ENCODE measurements at regions not wholly inside any gene's neighbourhood (a gene's known extent, or its start where the extent isn't known, plus 50 kb on each side); places are given as distances from the start of the nearest gene placed in this dataset.
"Not testable (repeated sequence)": the region's sequence is repeated elsewhere in the genome, so short reads cannot be mapped to it uniquely, and the experiment has no call there.

DNA sequence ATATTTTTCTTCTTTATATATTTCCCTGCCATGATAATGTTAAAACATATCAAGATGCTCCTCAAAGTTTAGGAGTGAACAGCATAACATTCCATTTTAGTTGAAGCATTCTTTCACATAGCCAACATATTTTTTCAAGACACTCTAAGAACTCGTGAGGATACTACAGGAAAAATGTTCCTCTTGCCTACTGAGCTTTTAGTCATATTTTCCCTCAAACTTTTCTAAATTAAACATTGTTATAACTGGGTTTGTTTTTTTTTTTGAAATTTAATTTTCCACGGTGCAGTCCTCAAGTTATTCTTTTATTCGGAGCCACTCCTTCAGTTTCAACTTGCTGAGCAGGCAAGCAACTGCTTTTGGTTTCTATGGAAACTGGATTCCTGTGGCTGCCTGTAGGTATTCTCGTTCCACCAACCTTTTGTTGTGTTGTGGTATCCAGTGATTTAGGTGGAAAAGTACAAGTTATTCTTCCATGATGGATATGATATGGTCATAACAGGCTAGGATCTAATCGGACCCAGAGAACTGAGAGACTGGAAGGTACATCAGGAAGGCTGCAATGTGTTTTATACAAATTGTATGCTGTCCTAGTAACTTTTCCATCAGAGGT lies 248.0 kb downstream of the TRIML1 start:
- Mint-ChIP-seq H3K4me1 (no peaks in the 10 kb centered on the region), H3K9me3 (peaks cover 24% of the 10 kb centered on the region), H3K27me3 (no peaks in the 10 kb centered on the region), H3K27ac (no peak overlapping the region), H3K4me3 (no peak overlapping the region), H3K36me3 (no peaks in the 10 kb centered on the region)
- ATAC-seq = no peak

DNA sequence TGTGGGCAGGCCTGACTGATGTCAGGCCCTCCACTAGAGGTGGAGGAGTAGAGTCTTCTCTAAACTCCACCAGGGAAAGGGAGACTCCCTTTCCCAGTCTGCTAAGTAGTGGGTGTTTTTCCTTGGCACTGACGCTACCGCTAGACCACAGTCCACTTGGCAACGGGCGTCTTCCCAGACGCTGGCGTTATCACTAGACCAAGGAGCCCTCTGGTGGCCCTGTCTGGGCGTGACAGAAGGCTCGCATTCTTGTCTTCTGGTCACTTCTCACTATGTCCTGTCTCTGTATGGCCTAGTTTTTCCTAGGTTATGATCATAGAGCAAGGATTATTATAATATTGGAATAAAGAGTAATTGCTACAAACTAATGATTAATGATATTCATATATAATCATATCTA lies 252.1 kb downstream of the TRIML1 start:
- not testable (repeated sequence) for H3K4me1 Mint-ChIP-seq, H3K27ac Mint-ChIP-seq, H3K36me3 Mint-ChIP-seq, H3K4me3 Mint-ChIP-seq, ATAC-seq, H3K27me3 Mint-ChIP-seq
- peaks cover 12% of the 10 kb centered on the region for H3K9me3 Mint-ChIP-seq

DNA sequence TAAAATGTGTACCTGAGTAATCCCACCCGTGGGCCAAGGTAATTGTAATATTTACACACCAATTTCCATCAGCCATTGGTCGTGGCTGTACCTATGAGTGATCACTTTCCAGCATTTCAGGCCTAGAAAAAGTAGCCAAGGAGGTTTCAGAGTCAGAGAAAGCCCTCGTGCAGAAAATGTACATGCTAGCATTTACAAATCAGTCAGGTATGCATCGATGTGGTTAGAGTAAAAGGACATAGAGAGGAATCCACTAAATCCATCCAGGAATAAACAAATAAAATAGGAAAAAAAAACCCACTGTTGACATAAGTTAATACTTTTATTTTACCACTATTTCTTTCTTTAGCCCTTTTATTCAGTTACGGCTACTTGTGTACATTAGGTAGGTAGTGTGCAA lies 256.8 kb downstream of the TRIML1 start:
- Mint-ChIP-seq H3K27me3 (no peaks in the 10 kb centered on the region), H3K4me1 (no peaks in the 10 kb centered on the region), H3K4me3 (no peak overlapping the region), H3K36me3 (no peaks in the 10 kb centered on the region), H3K27ac (no peak overlapping the region), H3K9me3 (peaks cover 7% of the 10 kb centered on the region)
- ATAC-seq = no peak

DNA sequence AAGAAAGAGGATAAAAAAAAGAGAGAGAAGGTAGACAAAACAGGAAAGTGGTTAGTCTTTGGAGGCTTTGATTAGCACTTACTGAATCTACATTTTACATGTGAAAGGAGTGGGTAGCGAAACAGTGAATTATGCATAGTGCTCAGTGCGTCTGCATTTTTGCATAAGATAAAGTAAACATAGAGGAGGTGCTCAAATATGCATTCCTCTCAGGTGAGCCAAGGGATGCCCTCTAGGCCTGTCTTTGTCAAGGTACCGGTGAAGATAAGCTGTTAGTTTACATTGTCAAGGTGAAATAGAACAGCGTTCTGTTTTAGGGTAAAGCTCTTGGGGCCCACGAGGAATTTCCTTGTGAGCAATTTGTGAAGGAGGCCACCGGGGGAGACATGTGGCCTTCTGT lies 260.6 kb downstream of the TRIML1 start:
- H3K4me1 Mint-ChIP-seq = no peaks in the 10 kb centered on the region
- no peak overlapping the region for H3K4me3 Mint-ChIP-seq
- no peak for ATAC-seq
- H3K27me3 Mint-ChIP-seq = no peaks in the 10 kb centered on the region
- H3K27ac Mint-ChIP-seq = no peak overlapping the region
- no peaks in the 10 kb centered on the region for H3K36me3 Mint-ChIP-seq
- peaks cover 5% of the 10 kb centered on the region for H3K9me3 Mint-ChIP-seq

DNA sequence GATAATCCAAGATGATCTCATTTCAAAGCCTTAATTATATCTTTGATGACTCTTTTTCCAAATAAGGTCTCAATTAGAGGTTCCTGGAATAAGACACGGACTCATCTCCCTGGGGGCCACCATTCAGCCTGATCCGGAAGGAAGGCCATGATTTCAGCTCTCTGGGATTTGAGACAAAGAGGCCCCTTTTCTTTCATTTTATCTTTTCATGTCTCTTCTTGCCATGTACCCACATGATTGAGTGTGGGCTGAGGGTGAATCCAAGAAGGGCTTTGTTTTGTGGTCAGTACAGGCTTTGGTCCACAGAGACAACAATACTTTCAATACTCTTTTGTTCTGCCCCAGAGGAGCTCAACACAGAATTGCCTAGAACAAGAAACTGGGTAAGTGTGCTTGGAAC lies 261.2 kb downstream of the TRIML1 start:
- ATAC-seq = no peak
- H3K36me3 Mint-ChIP-seq = no peaks in the 10 kb centered on the region
- H3K27me3 Mint-ChIP-seq = no peaks in the 10 kb centered on the region
- H3K9me3 Mint-ChIP-seq = peaks cover 5% of the 10 kb centered on the region
- no peak overlapping the region for H3K4me3 Mint-ChIP-seq
- H3K4me1 Mint-ChIP-seq = no peaks in the 10 kb centered on the region
- H3K27ac Mint-ChIP-seq = no peak overlapping the region

DNA sequence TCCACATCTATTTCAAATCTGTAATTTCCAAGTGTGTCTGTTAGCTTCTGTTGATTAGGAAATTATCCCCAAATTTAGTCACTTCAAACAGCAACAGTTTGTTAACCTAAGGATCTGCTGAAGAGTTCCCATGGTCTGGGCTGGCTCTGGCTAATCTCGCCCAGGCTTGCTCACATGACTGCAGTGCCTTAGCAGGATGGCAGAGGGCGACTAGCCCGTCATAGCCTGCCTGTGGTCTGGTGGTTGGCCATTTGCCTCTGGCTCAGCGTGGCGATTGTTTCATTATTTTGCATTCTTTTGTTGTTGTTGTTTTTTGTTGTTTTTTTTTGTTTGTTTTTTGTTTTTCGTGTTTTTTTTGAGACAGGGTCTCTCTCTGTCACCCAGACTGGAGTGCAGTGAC lies 264.0 kb downstream of the TRIML1 start:
- Mint-ChIP-seq H3K4me3 (no peak overlapping the region), H3K9me3 (peaks cover 5% of the 10 kb centered on the region), H3K27ac (no peak overlapping the region), H3K36me3 (no peaks in the 10 kb centered on the region), H3K27me3 (no peaks in the 10 kb centered on the region), H3K4me1 (no peaks in the 10 kb centered on the region)
- ATAC-seq = no peak

DNA sequence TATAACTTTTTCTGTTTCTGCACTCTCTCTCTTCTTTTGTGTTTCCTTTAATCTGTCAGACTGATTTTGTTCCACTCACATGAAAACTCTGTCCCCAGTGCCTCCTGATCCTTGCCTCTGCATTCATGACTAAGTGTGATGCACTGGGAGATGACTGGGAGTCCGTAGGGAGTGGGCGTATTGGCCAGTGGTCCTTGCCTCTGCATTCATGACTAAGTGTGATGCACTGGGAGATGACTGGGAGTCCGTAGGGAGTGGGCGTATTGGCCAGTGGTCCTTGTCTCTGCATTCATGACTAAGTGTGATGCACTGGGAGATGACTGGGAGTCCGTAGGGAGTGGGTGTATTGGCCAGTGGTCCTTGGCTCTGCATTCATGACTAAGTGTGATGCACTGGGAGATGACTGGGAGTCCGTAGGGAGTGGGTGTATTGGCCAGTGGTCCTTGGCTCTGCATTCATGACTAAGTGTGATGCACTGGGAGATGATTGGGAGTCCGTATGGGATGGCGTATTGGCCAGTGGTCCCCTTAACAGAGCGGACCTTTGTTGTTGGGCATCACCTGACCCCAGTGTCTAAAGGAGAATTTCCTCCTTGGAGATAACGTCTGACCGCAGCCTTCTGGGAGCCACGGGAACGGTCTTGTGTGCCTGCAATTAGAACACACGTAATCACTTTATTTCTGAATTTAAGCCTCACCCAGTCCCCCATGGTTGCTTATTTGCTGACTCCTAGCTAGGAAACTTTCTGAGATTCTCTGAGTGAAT lies 266.0 kb downstream of the TRIML1 start:
- not testable (repeated sequence) for H3K36me3 Mint-ChIP-seq, H3K4me3 Mint-ChIP-seq, ATAC-seq, H3K9me3 Mint-ChIP-seq, H3K4me1 Mint-ChIP-seq, H3K27me3 Mint-ChIP-seq, H3K27ac Mint-ChIP-seq

DNA sequence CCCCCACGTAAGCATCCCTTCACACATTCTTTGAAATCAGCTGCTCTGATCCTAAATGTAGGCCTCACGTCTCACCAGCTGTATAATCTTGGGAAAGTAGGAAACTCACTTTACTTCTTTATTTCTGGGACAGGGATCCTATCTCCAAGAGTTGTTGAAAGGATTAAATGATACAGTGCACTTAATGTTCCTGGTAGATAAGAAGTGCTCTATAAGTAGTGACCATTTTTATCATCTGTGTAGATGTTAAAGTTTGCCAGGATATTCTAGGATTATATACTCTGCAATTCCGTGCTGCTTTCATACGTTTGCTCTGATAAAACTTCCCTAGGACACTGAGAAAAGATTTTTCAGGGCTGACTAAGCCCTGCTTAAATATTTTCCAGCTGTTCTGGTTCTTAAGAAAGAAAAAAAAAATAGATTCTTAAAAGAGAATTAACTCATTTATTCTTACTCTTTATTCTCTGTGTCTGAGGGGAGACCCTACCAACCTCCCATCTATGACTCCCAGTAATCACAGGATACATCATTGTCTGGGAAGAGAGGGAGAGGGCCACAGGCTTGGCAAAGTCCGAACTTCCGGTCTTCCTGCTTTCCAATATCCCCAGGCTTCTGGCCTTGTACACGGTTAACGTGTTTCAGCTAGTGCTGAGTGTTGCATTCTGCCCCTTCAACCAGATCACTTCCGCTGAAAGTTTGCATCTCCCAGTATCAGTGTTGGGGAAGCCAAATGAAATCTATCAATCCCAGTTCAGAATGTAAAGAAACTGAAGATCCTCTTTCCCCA lies 269.2 kb downstream of the TRIML1 start:
- Mint-ChIP-seq H3K36me3 (no peaks in the 10 kb centered on the region), H3K27ac (no peak overlapping the region), H3K4me3 (no peak overlapping the region), H3K4me1 (no peaks in the 10 kb centered on the region), H3K27me3 (no peaks in the 10 kb centered on the region), H3K9me3 (peaks cover 4% of the 10 kb centered on the region)
- no peak for ATAC-seq

DNA sequence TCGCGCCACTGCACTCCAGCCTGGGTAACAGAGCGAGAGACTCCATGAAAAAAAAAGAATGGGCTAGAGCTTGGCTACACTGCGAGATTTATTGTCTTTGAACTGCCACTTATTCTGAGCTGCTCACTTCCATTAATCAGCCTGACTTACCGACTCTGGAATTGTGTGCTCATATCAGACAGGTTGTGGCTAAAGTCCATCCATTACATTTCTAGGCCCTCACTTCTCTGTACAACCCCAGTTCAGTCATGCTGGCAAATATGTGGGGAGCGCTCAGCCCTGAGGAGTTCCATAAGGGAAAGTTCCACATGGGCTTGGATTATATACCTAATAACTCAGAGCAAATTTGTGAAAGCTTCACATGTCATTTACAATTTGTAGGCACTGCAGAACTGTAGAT lies 270.6 kb downstream of the TRIML1 start:
- H3K27me3 Mint-ChIP-seq = no peaks in the 10 kb centered on the region
- H3K4me1 Mint-ChIP-seq = no peaks in the 10 kb centered on the region
- no peak overlapping the region for H3K4me3 Mint-ChIP-seq
- H3K27ac Mint-ChIP-seq = no peak overlapping the region
- H3K9me3 Mint-ChIP-seq = peaks cover 4% of the 10 kb centered on the region
- no peak for ATAC-seq
- no peaks in the 10 kb centered on the region for H3K36me3 Mint-ChIP-seq

DNA sequence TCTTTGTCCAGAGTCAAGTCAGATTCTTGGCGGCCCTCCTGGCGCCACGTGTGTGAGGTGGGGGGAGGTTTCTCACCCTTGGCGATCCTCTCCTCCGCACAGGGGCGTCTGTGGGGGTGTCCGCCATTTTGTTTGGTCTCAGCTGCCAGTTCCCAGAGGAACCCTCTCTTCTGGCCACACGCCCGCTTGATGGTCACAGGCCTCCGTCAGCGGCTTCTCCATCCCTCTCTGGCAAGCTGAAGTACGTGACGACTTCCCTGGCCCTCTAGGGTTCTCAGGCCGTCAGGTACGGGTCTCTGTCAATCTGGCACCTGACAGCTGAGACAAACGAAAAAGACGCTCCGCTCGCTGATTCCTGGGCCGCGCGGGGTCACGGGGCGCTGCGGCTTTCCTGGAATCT lies 272.6 kb downstream of the TRIML1 start:
- Mint-ChIP-seq H3K36me3 (no peaks in the 10 kb centered on the region), H3K27me3 (no peaks in the 10 kb centered on the region), H3K9me3 (peaks cover 4% of the 10 kb centered on the region), H3K27ac (no peak overlapping the region), H3K4me1 (no peaks in the 10 kb centered on the region), H3K4me3 (no peak overlapping the region)
- ATAC-seq = no peak

DNA sequence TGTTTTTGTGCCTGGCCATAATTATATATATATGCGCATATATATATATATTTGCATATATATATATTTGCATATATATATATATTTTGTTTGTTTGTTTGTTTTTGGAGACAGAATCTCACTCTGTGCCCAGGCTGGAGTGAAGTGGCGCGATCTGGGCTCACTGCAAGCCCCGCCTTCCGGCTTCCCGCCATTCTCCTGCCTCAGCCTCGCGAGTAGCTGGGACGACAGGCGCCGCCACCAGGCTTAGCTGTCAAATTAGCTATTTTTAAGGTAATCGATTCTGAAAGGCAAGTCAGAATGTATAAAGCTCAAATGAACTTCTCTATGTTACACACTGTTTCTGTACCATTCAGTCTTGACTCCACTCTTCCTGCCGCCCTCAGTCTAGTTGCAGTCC lies 273.3 kb downstream of the TRIML1 start:
- Mint-ChIP-seq H3K4me3 (no peak overlapping the region), H3K36me3 (no peaks in the 10 kb centered on the region), H3K4me1 (no peaks in the 10 kb centered on the region), H3K9me3 (peaks cover 4% of the 10 kb centered on the region), H3K27ac (no peak overlapping the region), H3K27me3 (no peaks in the 10 kb centered on the region)
- no peak for ATAC-seq

DNA sequence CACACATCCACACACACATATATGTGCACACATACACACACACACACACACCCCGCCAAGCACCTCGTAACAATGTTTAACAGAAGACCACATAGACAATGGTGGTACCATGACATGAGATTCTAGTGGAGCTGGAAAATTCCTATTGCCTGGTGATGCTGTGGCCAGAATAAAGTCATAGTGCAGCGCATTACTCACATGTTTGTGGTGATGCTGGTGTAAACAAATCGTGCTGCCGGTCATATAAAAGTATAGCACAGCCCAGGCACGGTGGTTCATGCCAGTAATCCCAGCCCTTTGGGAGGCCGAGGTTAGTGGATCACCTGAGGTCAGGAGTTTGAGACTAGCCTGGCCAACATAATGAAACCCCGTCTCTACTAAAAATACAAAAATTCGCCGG lies 275.2 kb downstream of the TRIML1 start:
- H3K36me3 Mint-ChIP-seq = no peaks in the 10 kb centered on the region
- H3K4me3 Mint-ChIP-seq = no peak overlapping the region
- no peak for ATAC-seq
- H3K4me1 Mint-ChIP-seq = no peaks in the 10 kb centered on the region
- peaks cover 4% of the 10 kb centered on the region for H3K9me3 Mint-ChIP-seq
- no peak overlapping the region for H3K27ac Mint-ChIP-seq
- no peaks in the 10 kb centered on the region for H3K27me3 Mint-ChIP-seq

DNA sequence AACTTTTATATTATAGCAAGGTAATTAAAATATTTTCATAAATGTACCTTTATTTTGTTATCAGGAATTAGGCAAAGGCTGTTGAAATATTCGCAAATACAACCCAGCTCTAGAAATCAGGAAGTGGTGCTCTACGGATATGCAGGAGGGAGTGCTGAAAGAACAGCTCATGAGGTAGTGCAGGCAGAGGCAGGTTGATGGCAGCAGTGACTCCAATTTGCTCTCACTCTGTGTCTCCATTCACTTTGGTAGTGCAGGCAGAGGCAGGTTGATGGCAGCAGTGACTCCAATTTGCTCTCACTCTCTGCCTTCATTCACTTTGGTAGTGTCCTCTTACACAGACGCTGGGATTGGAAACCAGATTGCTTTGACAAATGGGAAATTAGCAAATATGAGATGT lies 277.9 kb downstream of the TRIML1 start:
- no peaks in the 10 kb centered on the region for H3K27me3 Mint-ChIP-seq
- H3K9me3 Mint-ChIP-seq = peaks cover 4% of the 10 kb centered on the region
- H3K36me3 Mint-ChIP-seq = no peaks in the 10 kb centered on the region
- H3K4me1 Mint-ChIP-seq = no peaks in the 10 kb centered on the region
- no peak for ATAC-seq
- H3K4me3 Mint-ChIP-seq = no peak overlapping the region
- no peak overlapping the region for H3K27ac Mint-ChIP-seq

DNA sequence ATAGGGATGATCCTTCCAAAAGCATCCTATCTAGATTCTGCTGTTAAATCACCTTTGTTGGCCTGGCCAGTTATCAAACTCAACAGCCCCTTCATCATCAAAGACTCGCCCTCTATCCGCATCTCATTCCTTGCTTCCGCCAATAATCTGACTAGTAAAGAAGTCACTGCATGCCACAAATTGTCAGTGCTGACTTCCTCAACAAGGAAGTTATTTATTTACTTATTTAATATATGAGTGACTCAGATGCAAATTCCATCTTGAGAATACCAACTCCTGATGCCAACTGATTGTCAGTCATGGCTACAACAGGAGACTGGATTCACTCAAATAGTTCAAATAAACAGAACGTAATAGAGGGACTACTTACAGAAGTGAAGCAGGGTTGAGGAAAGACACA lies 283.8 kb downstream of the TRIML1 start:
- H3K4me3 Mint-ChIP-seq = no peak overlapping the region

DNA sequence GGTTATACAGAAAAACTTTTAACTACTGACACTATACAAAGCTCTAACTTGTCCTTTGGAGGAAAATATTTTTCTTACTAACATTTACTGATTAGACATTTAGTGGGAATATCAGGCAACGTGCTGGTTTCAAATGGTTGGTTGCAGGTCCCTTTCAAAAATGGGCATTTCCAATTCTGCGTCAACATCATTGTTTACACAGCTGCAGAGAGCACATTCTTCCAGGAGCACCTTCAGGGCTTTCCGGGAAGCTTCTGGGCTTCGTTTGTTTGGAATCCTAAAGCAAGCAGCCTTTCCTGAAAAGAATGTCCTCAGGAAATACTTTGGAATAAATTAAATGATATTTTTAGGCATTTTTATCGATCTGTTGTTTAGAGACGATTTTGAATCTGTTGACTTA lies 289.7 kb downstream of the TRIML1 start:
- Mint-ChIP-seq H3K4me3 (no peak overlapping the region), H3K36me3 (no peaks in the 10 kb centered on the region), H3K4me1 (no peaks in the 10 kb centered on the region), H3K27me3 (no peaks in the 10 kb centered on the region), H3K27ac (no peak overlapping the region), H3K9me3 (peaks cover 16% of the 10 kb centered on the region)
- no peak for ATAC-seq

More for the DNA sequence above, 283.8 kb downstream of the TRIML1 start:
- Mint-ChIP-seq H3K27ac (no peak overlapping the region), H3K4me1 (no peaks in the 10 kb centered on the region), H3K27me3 (no peaks in the 10 kb centered on the region), H3K36me3 (no peaks in the 10 kb centered on the region), H3K9me3 (peaks cover 8% of the 10 kb centered on the region)
- no peak for ATAC-seq

DNA sequence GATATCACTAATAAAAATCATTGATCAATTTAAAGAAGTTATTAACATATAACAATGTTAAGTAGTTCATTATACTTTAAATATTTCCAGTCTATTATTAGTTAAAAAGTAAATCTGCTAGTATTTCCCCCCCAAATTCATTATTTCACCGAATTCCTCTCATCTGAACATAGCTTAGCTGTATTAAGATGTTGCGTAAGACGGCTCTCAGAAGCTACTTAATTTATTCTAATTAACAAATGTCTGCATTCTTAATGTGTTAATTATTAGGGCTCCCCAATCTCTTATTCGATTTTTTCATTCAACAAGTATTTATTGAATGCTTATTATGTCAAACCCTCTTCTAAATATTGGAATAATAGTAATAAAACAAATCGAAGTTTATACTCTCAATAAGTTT lies 290.7 kb downstream of the TRIML1 start:
- Mint-ChIP-seq H3K27ac (no peak overlapping the region), H3K4me1 (no peaks in the 10 kb centered on the region), H3K36me3 (no peaks in the 10 kb centered on the region), H3K27me3 (no peaks in the 10 kb centered on the region), H3K9me3 (peaks cover 16% of the 10 kb centered on the region), H3K4me3 (no peak overlapping the region)
- no peak for ATAC-seq
